SK-N-MC (cell line): ENCODE measurements at regions not wholly inside any gene's neighbourhood (a gene's known extent, or its start where the extent isn't known, plus 50 kb on each side); places are given as distances from the start of the nearest gene placed in this dataset.

Experiments used
- EZH2 ChIP-seq: fragments of 200-600 bp; sonication (generic); IDR thresholded peaks from one replicate; pipeline ENCODE4 v1.6.1; 2017; ENCODE audit warnings: antibody characterized with exemption
- POLR2AphosphoS5 ChIP-seq: IDR thresholded peaks from 2 replicates; pipeline ENCODE4 v1.6.1; 2012; ENCODE audit warnings: mild to moderate bottlenecking, low read depth, low read length, borderline replicate concordance

- TF ChIP-seq EZH2 (no peak), POLR2AphosphoS5 (no peak)
These were observed 78.7 kb upstream of the PDK4 start for GRCh38 chr7:95675016-95675415.
